ENCODE measurements at regions not wholly inside any gene's neighbourhood (a gene's known extent, or its start where the extent isn't known, plus 50 kb on each side); places are given as distances from the start of the nearest gene placed in this dataset.
"Not testable (repeated sequence)": the region's sequence is repeated elsewhere in the genome, so short reads cannot be mapped to it uniquely, and the experiment has no call there.

- Histone ChIP-seq H2AFZ (ENCODE audit: low read depth) (no peak overlapping the region), H3K4me3 (ENCODE audit: low read depth in 2 of 2, low read length in 1 of 2) (no peak overlapping the region), H3K9ac (no peak overlapping the region), H3K9me2 (no peaks in the 10 kb centered on the region), H3K4me1 (ENCODE audit: control insufficient read depth in 1 of 2, insufficient read depth in 2 of 2, low read depth in 1 of 2, low read length in 1 of 2) (no peaks in the 10 kb centered on the region; a peak in 1 of 4 replicates), H3K27me3 (ENCODE audit: insufficient read depth) (no peaks in the 10 kb centered on the region), H3K79me2 (ENCODE audit: insufficient read depth) (no peaks in the 10 kb centered on the region), H3K36me3 (replicated peaks in 1 of 2; ENCODE audit: control insufficient read depth in 1 of 2, insufficient read depth in 2 of 2, low read length in 1 of 2) (no peaks in the 10 kb centered on the region), H3F3A (replicated peaks; ENCODE audit: insufficient read depth) (no peaks in the 10 kb centered on the region), H3K27ac (ENCODE audit: low read depth in 2 of 2, low read length in 1 of 2) (no peak overlapping the region), H4K20me1 (ENCODE audit: insufficient read depth) (no peaks in the 10 kb centered on the region), H3K4me2 (no peak overlapping the region), H3K9me3 (no peaks in the 10 kb centered on the region)
- no peak for DNase-seq
- WGBS (ENCODE audit: low lambda C conversion rate): 93% methylated on average over 1 of the region's 1 CpG
- no peak for TF ChIP-seq ELF1 (IDR thresholded peaks at IDR 0.05)
- TF ChIP-seq GABPA (IDR thresholded peaks at IDR 0.05; ENCODE audit: low read depth): no peak
- TF ChIP-seq NFIC (IDR thresholded peaks at IDR 0.05; ENCODE audit: borderline replicate concordance): no peak
- no peak for TF ChIP-seq IRF3 (IDR thresholded peaks at IDR 0.05; ENCODE audit: low read depth, low read length)
- no peak for TF ChIP-seq FOXM1 (IDR thresholded peaks at IDR 0.05; ENCODE audit: low read depth)
- CTCF ChIA-PET: interaction anchor here (0.7 to 1.2 kb wide), 2 partner anchors 10 to 11 kb away, joined by 3 to 5 read pairs; no protein-coding TSS in a partner anchor
- POLR2A ChIA-PET: no interaction called here
Observed at GRCh38 chr1:228653748-228654147, 81.5 kb upstream of the RHOU start.

GRCh38 chr1:228655796-228656394, 79.4 kb upstream of the RHOU start:
- H3K4me3 ChIP-seq (ENCODE audit: low read depth in 2 of 2, low read length in 1 of 2): no peak overlapping the region
- no peak overlapping the region for H3K27ac ChIP-seq (ENCODE audit: low read depth in 2 of 2, low read length in 1 of 2)
- H3K79me2 ChIP-seq (ENCODE audit: insufficient read depth): no peaks in the 10 kb centered on the region
- H2AFZ ChIP-seq (ENCODE audit: low read depth): no peak overlapping the region
- ChIA-PET POLR2A (no interaction called here), CTCF (interaction anchor here (0.6 to 2.0 kb wide), 4 partner anchors 9 to 602 kb away, joined by 3 to 12 read pairs (median 6); no protein-coding TSS in a partner anchor)
- no peaks in the 10 kb centered on the region for H3K9me2 ChIP-seq
- DNase-seq: no peak
- no peaks in the 10 kb centered on the region for H3K9me3 ChIP-seq
- H3K27me3 ChIP-seq (ENCODE audit: insufficient read depth): no peaks in the 10 kb centered on the region
- no peaks in the 10 kb centered on the region for H4K20me1 ChIP-seq (ENCODE audit: insufficient read depth)
- H3K36me3 ChIP-seq (replicated peaks in 1 of 2; ENCODE audit: control insufficient read depth in 1 of 2, insufficient read depth in 2 of 2, low read length in 1 of 2): no peaks in the 10 kb centered on the region
- H3F3A ChIP-seq (replicated peaks; ENCODE audit: insufficient read depth): no peaks in the 10 kb centered on the region
- no peak overlapping the region for H3K9ac ChIP-seq
- no peaks in the 10 kb centered on the region for H3K4me1 ChIP-seq (ENCODE audit: control insufficient read depth in 1 of 2, insufficient read depth in 2 of 2, low read depth in 1 of 2, low read length in 1 of 2)
- TF ChIP-seq TAF1 (IDR thresholded peaks at IDR 0.05; ENCODE audit: borderline replicate concordance, low read depth, low read length): no peak
- TF ChIP-seq EZH2phosphoT487 (IDR thresholded peaks at IDR 0.05; ENCODE audit: borderline replicate concordance, low read depth): no peak
- TF ChIP-seq MEF2A (IDR thresholded peaks at IDR 0.05; ENCODE audit: borderline replicate concordance, low read depth): no peak
- no peak for TF ChIP-seq RAD21 (IDR thresholded peaks at IDR 0.05; ENCODE audit: low read length)
- TF ChIP-seq POLR2AphosphoS5 (IDR thresholded peaks at IDR 0.05; ENCODE audit: low read depth, low read length): no peak
- no peak for TF ChIP-seq ZBTB33 (IDR thresholded peaks at IDR 0.05; ENCODE audit: borderline replicate concordance, low read depth)
- 88% methylated on average over 3 of the region's 3 CpGs for WGBS (ENCODE audit: low lambda C conversion rate)
- H3K4me2 ChIP-seq: no peak overlapping the region

- H3K9me3 ChIP-seq; H3K27ac ChIP-seq (ENCODE audit: low read depth in 2 of 2, low read length in 1 of 2); H3F3A ChIP-seq (replicated peaks; ENCODE audit: insufficient read depth); H3K4me1 ChIP-seq (ENCODE audit: control insufficient read depth in 1 of 2, insufficient read depth in 2 of 2, low read depth in 1 of 2, low read length in 1 of 2); H4K20me1 ChIP-seq (ENCODE audit: insufficient read depth); H3K36me3 ChIP-seq (replicated peaks in 1 of 2; ENCODE audit: control insufficient read depth in 1 of 2, insufficient read depth in 2 of 2, low read length in 1 of 2); DNase-seq; H2AFZ ChIP-seq (ENCODE audit: low read depth); POLR2A ChIA-PET; H3K4me2 ChIP-seq; H3K27me3 ChIP-seq (ENCODE audit: insufficient read depth); H3K79me2 ChIP-seq (ENCODE audit: insufficient read depth); H3K9ac ChIP-seq; H3K4me3 ChIP-seq (ENCODE audit: low read depth in 2 of 2, low read length in 1 of 2); H3K9me2 ChIP-seq: not testable (repeated sequence)
- CTCF ChIA-PET: interaction anchor here (0.7 to 5.4 kb wide), 3 partner anchors 567 to 820 kb away, joined by 3 to 78 read pairs (median 4); no protein-coding TSS in a partner anchor
- WGBS (ENCODE audit: low lambda C conversion rate): 73% methylated on average over 5 of the region's 5 CpGs
Observed at GRCh38 chr1:228662007-228662689, 73.1 kb upstream of the RHOU start.

All from SK-N-SH (cell line).